ENCODE measurements at regions not wholly inside any gene's neighbourhood (a gene's known extent, or its start where the extent isn't known, plus 50 kb on each side); places are given as distances from the start of the nearest gene placed in this dataset.

GRCh38 chr12:20096430-20096829 lies 271.9 kb upstream of the PDE3A start:
- TF ChIP-seq, protein P1, sequence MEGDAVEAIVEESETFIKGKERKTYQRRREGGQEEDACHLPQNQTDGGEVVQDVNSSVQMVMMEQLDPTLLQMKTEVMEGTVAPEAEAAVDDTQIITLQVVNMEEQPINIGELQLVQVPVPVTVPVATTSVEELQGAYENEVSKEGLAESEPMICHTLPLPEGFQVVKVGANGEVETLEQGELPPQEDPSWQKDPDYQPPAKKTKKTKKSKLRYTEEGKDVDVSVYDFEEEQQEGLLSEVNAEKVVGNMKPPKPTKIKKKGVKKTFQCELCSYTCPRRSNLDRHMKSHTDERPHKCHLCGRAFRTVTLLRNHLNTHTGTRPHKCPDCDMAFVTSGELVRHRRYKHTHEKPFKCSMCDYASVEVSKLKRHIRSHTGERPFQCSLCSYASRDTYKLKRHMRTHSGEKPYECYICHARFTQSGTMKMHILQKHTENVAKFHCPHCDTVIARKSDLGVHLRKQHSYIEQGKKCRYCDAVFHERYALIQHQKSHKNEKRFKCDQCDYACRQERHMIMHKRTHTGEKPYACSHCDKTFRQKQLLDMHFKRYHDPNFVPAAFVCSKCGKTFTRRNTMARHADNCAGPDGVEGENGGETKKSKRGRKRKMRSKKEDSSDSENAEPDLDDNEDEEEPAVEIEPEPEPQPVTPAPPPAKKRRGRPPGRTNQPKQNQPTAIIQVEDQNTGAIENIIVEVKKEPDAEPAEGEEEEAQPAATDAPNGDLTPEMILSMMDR (IDR thresholded peaks at IDR 0.05), result no peak
- TF ChIP-seq POLR2A (IDR thresholded peaks at IDR 0.05) (no peak), EP300 (IDR thresholded peaks at IDR 0.05) (no peak), POLR2AphosphoS5 (IDR thresholded peaks at IDR 0.05) (no peak)

Measured in suprapubic skin (tissue), 4 donors.